ENCODE measurements at regions not wholly inside any gene's neighbourhood (a gene's known extent, or its start where the extent isn't known, plus 50 kb on each side); places are given as distances from the start of the nearest gene placed in this dataset.
"Not testable (repeated sequence)": the region's sequence is repeated elsewhere in the genome, so short reads cannot be mapped to it uniquely, and the experiment has no call there.

DNA sequence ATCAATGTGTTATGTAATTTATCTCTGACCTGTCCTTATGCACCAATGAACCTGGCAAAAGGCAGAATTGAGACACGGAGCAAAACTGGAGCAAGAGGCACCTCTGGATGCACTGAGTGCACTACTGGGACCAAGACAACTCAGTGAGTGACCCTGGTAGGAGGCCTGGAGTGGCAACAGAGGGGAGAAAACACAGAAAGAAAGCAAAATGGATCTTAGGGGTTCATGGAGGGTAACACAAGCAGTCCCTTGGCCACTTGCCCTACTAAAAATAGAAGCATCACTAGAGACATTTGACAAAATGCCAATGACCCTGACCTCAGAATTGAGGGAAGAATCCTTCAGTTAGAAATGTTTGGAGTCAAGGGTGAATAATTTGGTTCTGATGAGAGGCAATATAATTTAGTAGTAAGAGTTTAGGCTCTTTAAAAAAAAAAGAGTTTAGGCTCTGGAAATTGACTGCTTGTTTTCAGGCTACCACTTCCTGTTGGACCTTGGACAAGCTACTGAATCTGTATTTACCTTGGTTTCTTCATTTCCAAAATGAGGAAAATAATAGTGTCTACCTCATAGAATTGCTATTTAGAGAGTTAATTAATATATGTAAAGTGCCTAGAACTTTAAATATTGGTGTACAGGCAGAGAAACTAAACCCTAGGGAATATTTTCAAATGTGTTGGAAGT is 234.9 kb upstream of the TARS1 start:
- H3K27me3 Mint-ChIP-seq (ENCODE audit: low read depth): no peaks in the 10 kb centered on the region
- DNase-seq (ENCODE audit: low spot score): no peak
- no peak for TF ChIP-seq CTCF (IDR thresholded peaks at IDR 0.05)
- H3K9me3 Mint-ChIP-seq (ENCODE audit: low read depth): peaks cover 2% of the 10 kb centered on the region
- H3K27ac Mint-ChIP-seq (ENCODE audit: unreplicated experiment): no peak overlapping the region
- peaks cover 10% of the 10 kb centered on the region for H3K4me1 Mint-ChIP-seq (ENCODE audit: low read depth)
- H3K36me3 Mint-ChIP-seq (ENCODE audit: low read depth): no peaks in the 10 kb centered on the region
- H3K4me3 Mint-ChIP-seq (ENCODE audit: unreplicated experiment): no peak overlapping the region

DNA sequence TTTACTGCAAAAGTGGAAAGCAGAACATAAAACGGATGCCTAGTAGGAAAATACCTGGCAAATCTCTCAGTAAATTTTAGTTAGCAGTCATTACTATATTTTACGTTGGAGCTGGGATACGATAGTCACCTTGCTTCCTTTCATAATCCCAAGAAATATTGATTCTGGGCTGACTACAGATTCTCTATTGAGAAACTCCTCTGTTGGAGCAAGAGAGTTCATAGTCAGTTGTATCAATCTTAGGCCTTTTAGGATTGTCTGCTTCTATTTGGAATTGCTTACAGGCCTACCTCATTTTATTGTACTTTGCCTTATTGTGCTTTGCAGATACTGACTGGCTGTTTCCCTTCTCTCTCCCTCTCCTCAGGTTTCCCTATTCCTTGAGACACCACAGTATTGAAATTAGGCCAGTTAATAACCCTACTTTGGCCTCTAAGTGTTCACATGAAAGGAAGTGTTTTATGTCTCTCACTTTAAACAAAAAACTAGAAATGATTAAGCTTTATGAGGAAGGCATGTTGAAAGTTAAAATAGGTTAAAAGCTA is 233.7 kb upstream of the TARS1 start:
- no peak for DNase-seq (ENCODE audit: low spot score)
- Mint-ChIP-seq H3K4me1 (ENCODE audit: low read depth) (peaks cover 10% of the 10 kb centered on the region), H3K9me3 (ENCODE audit: low read depth) (peaks cover 2% of the 10 kb centered on the region), H3K36me3 (ENCODE audit: low read depth) (no peaks in the 10 kb centered on the region), H3K27me3 (ENCODE audit: low read depth) (no peaks in the 10 kb centered on the region), H3K27ac (ENCODE audit: unreplicated experiment) (no peak overlapping the region), H3K4me3 (ENCODE audit: unreplicated experiment) (no peak overlapping the region)
- no peak for TF ChIP-seq CTCF (IDR thresholded peaks at IDR 0.05)

DNA sequence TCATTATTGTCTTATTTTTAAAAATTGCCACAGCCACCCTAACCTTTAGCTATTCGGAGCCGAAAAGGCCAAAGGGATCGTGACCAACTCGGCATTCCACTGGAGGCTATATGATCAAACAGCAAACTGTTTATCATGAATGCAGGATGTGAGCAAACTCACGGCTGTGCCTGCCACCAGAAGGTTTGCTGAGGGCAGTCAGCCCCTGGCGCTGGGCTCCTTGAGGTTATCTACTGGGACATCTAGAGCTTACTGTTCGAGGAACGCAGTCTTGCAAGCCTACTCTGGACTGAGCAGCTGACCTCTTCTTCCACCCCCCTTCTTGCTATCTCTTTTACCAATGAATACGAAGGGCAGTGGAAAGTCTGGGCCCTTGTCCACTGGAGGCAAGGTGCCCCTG is 231.5 kb upstream of the TARS1 start:
- TF ChIP-seq CTCF (IDR thresholded peaks at IDR 0.05): no peak
- no peaks in the 10 kb centered on the region for H3K36me3 Mint-ChIP-seq (ENCODE audit: low read depth)
- no peak overlapping the region for H3K27ac Mint-ChIP-seq (ENCODE audit: unreplicated experiment)
- H3K4me1 Mint-ChIP-seq (ENCODE audit: low read depth): peaks cover 13% of the 10 kb centered on the region
- peaks cover 2% of the 10 kb centered on the region for H3K9me3 Mint-ChIP-seq (ENCODE audit: low read depth)
- no peak overlapping the region for H3K4me3 Mint-ChIP-seq (ENCODE audit: unreplicated experiment)
- no peaks in the 10 kb centered on the region for H3K27me3 Mint-ChIP-seq (ENCODE audit: low read depth)
- DNase-seq (ENCODE audit: low spot score): no peak

DNA sequence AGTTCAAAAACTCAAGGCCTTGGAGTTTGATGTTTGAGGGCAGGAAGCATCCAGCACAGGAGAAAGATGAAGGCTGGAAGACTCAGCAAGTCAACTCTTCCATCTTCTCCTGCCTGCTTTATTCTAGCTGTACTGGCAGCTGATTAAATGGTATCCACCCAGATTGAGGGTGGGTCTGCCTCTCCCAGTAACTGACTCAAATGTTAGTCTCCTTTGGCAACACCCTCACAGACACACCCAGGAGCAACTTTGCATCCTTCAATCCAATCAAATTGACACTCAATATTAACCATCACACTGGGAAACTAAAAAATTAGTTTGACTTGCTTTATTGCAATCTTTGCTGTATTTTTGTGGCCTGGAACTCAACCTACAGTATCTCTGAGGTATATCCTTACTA is 230.5 kb upstream of the TARS1 start:
- peaks cover 13% of the 10 kb centered on the region for H3K4me1 Mint-ChIP-seq (ENCODE audit: low read depth)
- not testable (repeated sequence) for H3K27ac Mint-ChIP-seq (ENCODE audit: unreplicated experiment); H3K4me3 Mint-ChIP-seq (ENCODE audit: unreplicated experiment); DNase-seq (ENCODE audit: low spot score); H3K36me3 Mint-ChIP-seq (ENCODE audit: low read depth); H3K27me3 Mint-ChIP-seq (ENCODE audit: low read depth); H3K9me3 Mint-ChIP-seq (ENCODE audit: low read depth)

DNA sequence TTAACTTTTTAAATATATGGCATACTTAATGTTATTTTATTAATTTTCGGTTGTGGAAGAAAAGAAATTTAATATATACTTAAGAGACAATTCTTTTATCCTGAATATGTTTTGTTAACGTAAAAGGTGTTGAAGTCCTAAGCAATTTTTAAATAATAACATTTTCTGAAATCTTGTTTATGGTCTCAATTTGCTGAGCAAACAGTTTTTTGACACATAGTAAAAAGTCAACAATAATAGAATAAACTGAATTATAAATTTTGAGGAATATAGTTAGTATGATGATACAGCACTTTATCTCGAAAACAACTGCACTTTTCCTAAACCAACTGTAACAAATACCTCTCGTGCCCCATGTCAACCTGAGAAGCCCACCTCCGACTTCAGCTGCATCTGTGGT is 229.8 kb upstream of the TARS1 start:
- no peak for TF ChIP-seq CTCF (IDR thresholded peaks at IDR 0.05)
- H3K4me1 Mint-ChIP-seq (ENCODE audit: low read depth): peaks cover 5% of the 10 kb centered on the region
- H3K36me3 Mint-ChIP-seq (ENCODE audit: low read depth): no peaks in the 10 kb centered on the region
- no peak overlapping the region for H3K4me3 Mint-ChIP-seq (ENCODE audit: unreplicated experiment)
- H3K27me3 Mint-ChIP-seq (ENCODE audit: low read depth): no peaks in the 10 kb centered on the region
- peaks cover 2% of the 10 kb centered on the region for H3K9me3 Mint-ChIP-seq (ENCODE audit: low read depth)
- H3K27ac Mint-ChIP-seq (ENCODE audit: unreplicated experiment): no peak overlapping the region
- DNase-seq (ENCODE audit: low spot score): no peak

DNA sequence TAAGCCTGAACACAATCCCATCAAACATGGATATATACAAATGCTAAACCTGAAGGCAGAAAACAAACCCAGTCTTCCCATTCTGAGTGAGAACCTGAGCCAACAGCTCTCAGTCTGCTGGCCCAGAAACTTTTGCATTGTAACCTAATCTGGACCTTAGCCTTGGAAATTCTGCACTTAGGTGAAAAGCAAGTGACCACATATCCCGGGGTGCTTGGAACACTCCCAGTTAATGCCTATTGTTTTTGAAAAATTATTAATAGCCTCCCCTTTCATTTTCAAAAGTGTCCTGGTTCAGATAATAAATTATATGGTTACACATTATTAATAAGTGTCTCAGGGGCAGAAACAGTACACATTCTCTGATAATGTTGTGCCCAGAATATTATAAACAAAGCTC is 228.3 kb upstream of the TARS1 start:
- Mint-ChIP-seq H3K27ac (ENCODE audit: unreplicated experiment) (no peak overlapping the region), H3K4me1 (ENCODE audit: low read depth) (peaks cover 3% of the 10 kb centered on the region), H3K27me3 (ENCODE audit: low read depth) (no peaks in the 10 kb centered on the region), H3K9me3 (ENCODE audit: low read depth) (peaks cover 2% of the 10 kb centered on the region), H3K36me3 (ENCODE audit: low read depth) (no peaks in the 10 kb centered on the region), H3K4me3 (ENCODE audit: unreplicated experiment) (no peak overlapping the region)
- DNase-seq (ENCODE audit: low spot score): no peak
- TF ChIP-seq CTCF (IDR thresholded peaks at IDR 0.05): no peak
